ENCODE measurements at regions not wholly inside any gene's neighbourhood (a gene's known extent, or its start where the extent isn't known, plus 50 kb on each side); places are given as distances from the start of the nearest gene placed in this dataset.

DNA sequence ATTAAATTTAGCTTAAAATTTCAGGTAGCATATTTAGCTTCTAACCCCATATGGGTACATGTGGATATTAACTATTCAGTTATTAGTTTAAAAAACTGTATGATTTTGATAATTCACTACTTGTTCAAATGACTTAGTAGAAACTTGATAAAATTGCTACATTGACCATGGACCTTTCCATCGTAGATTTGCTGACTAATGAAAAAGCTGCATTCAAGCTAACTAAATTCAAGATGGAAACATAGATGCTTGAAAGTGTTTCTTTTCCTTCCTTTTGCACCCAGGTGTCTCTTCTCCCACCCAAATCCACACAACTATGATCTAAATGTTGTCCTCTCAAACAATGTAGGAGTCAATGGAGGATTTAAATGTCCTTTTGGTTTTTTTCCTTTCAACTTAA is 439.2 kb downstream of the TBC1D4 start:
- TF ChIP-seq, protein P1, sequence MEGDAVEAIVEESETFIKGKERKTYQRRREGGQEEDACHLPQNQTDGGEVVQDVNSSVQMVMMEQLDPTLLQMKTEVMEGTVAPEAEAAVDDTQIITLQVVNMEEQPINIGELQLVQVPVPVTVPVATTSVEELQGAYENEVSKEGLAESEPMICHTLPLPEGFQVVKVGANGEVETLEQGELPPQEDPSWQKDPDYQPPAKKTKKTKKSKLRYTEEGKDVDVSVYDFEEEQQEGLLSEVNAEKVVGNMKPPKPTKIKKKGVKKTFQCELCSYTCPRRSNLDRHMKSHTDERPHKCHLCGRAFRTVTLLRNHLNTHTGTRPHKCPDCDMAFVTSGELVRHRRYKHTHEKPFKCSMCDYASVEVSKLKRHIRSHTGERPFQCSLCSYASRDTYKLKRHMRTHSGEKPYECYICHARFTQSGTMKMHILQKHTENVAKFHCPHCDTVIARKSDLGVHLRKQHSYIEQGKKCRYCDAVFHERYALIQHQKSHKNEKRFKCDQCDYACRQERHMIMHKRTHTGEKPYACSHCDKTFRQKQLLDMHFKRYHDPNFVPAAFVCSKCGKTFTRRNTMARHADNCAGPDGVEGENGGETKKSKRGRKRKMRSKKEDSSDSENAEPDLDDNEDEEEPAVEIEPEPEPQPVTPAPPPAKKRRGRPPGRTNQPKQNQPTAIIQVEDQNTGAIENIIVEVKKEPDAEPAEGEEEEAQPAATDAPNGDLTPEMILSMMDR (IDR thresholded peaks at IDR 0.05; ENCODE audit: low read depth, low read length, missing control alignments): no peak

GRCh38 chr13:75038393-75039113 is 443.4 kb downstream of the TBC1D4 start:
- no peak overlapping the region for H3K4me3 ChIP-seq (replicated peaks; ENCODE audit: low read depth, low read length)
- TF ChIP-seq, protein P1 (IDR thresholded peaks at IDR 0.05; ENCODE audit: low read depth, low read length, missing control alignments): no peak
- no peak for DNase-seq (ENCODE audit: extremely low read depth, low read depth)

More for the DNA sequence above, 439.2 kb downstream of the TBC1D4 start:
- no peak overlapping the region for H3K4me3 ChIP-seq (replicated peaks; ENCODE audit: low read depth, low read length)
- DNase-seq (ENCODE audit: extremely low read depth, low read depth): no peak

- TF ChIP-seq, protein P1 (IDR thresholded peaks at IDR 0.05; ENCODE audit: low read depth, low read length, missing control alignments): no peak
- no peak for DNase-seq (ENCODE audit: extremely low read depth, low read depth)
- no peak overlapping the region for H3K4me3 ChIP-seq (replicated peaks; ENCODE audit: low read depth, low read length)
These were observed 456.0 kb downstream of the TBC1D4 start for GRCh38 chr13:75025956-75026355.

DNA sequence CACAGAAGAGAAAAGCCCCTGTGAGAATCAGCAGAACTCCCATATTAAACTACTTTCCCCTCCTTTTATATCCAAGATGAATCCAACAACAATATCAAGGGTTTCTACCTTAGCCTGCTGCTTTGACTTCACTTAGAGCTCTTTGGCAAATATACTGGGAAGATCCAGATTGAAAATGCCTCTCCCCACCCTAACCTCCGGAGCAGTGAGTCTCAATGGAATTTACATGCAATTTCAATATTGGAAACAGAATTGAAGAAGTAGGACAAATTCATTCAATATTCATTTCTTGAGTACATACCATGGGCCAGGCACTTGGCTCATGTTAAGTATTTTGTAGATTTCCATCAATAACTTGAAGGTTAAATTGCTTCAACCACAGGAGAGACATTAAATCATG is 457.4 kb downstream of the TBC1D4 start:
- DNase-seq (ENCODE audit: extremely low read depth, low read depth): no peak
- TF ChIP-seq, protein P1 (IDR thresholded peaks at IDR 0.05; ENCODE audit: low read depth, low read length, missing control alignments): no peak
- no peak overlapping the region for H3K4me3 ChIP-seq (replicated peaks; ENCODE audit: low read depth, low read length)

- TF ChIP-seq, protein P1 (IDR thresholded peaks at IDR 0.05; ENCODE audit: low read depth, low read length, missing control alignments): no peak
- no peak overlapping the region for H3K4me3 ChIP-seq (replicated peaks; ENCODE audit: low read depth, low read length)
- no peak for DNase-seq (ENCODE audit: extremely low read depth, low read depth)
These were observed 458.4 kb downstream of the TBC1D4 start for GRCh38 chr13:75023609-75024008.

GRCh38 chr13:75021151-75021550 is 460.8 kb downstream of the TBC1D4 start:
- no peak for DNase-seq (ENCODE audit: extremely low read depth, low read depth)
- TF ChIP-seq, protein P1 (IDR thresholded peaks at IDR 0.05; ENCODE audit: low read depth, low read length, missing control alignments): no peak

DNA sequence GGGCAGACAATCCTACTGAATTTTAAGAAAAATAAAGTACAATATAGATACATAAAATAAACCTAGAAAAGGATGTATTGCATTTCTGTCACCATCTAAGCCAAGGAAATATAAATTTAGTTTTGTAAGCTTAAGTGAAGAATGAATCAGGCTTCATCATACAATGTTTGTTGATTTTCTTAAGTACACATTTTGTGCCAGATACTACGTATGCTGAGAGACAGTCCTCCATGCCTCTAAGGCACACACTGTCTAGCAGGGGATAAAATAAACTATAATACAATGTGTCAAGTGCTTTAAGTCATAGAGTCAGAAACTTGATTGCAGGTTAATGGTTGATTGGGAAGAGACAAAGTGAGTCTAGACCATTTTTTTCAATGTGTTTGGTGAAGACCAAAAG is 465.7 kb downstream of the TBC1D4 start:
- TF ChIP-seq, protein P1 (IDR thresholded peaks at IDR 0.05; ENCODE audit: low read depth, low read length, missing control alignments): no peak
- no peak for DNase-seq (ENCODE audit: extremely low read depth, low read depth)
- H3K4me3 ChIP-seq (replicated peaks; ENCODE audit: low read depth, low read length): no peak overlapping the region

More at GRCh38 chr13:75021151-75021550, 460.8 kb downstream of the TBC1D4 start:
- no peak overlapping the region for H3K4me3 ChIP-seq (replicated peaks; ENCODE audit: low read depth, low read length)
